Esophagus squamous epithelium (tissue), 4 donors: ENCODE measurements at regions not wholly inside any gene's neighbourhood (a gene's known extent, or its start where the extent isn't known, plus 50 kb on each side); places are given as distances from the start of the nearest gene placed in this dataset.

ENCODE experiments used
- POLR2A ChIP-seq, 4 donors: fragments of 450-650 bp; IDR thresholded peaks; one replicate each; pipeline ENCODE4 v1.6.1; 2017; ENCODE audit warnings: antibody characterized with exemption in 4 of 4, mild to moderate bottlenecking in 4 of 4, moderate library complexity in 3 of 4
- TF ChIP-seq, protein P1 (sequence below), 6 experiments: fragments of 450-650 bp in 4 of 6; fragments of 200-600 bp in 2 of 6; sonication (generic) in 2 of 6; IDR thresholded peaks; one replicate each; pipeline ENCODE4 v1.5.1; 2016 to 2019; ENCODE audit warnings: antibody characterized with exemption in 6 of 6, mild to moderate bottlenecking in 4 of 6, moderate library complexity in 4 of 6

DNA sequence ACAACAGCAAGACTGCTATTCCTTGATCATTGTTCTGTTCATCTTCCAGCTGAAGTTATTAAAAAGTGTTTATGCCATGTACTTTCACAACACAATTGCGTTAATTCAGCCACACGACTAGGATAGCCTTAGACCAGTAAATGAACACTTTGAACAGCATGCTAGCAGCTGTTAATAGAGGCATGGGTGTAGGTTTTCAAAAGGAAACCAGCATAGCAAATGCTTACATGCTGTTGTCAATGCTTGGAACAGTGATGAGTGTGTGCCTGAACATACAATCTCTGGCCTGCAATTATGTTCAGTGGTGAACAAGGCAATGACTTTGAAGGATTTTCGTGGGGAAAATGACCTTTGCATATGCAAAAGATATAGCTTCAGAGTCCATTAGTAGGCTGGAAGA, 127.4 kb upstream of the RBM19 start:
- TF ChIP-seq, protein P1, sequence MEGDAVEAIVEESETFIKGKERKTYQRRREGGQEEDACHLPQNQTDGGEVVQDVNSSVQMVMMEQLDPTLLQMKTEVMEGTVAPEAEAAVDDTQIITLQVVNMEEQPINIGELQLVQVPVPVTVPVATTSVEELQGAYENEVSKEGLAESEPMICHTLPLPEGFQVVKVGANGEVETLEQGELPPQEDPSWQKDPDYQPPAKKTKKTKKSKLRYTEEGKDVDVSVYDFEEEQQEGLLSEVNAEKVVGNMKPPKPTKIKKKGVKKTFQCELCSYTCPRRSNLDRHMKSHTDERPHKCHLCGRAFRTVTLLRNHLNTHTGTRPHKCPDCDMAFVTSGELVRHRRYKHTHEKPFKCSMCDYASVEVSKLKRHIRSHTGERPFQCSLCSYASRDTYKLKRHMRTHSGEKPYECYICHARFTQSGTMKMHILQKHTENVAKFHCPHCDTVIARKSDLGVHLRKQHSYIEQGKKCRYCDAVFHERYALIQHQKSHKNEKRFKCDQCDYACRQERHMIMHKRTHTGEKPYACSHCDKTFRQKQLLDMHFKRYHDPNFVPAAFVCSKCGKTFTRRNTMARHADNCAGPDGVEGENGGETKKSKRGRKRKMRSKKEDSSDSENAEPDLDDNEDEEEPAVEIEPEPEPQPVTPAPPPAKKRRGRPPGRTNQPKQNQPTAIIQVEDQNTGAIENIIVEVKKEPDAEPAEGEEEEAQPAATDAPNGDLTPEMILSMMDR (IDR thresholded peaks at IDR 0.05), result no peak
- no peak for TF ChIP-seq POLR2A (IDR thresholded peaks at IDR 0.05)
